Mesodermal cell (in vitro differentiated cells): ENCODE measurements at regions not wholly inside any gene's neighbourhood (a gene's known extent, or its start where the extent isn't known, plus 50 kb on each side); places are given as distances from the start of the nearest gene placed in this dataset.

Source experiments
- H3K27ac ChIP-seq: 2 replicates; pipeline ENCODE4 v1.7.0; 2013; ENCODE audit warnings: mild to moderate bottlenecking, low read depth, low read length, moderate library complexity; ENCODE audit not compliant: severe bottlenecking
- H3K36me3 ChIP-seq: 2 replicates; pipeline ENCODE4 v1.7.1; 2013; ENCODE audit warnings: mild to moderate bottlenecking, low read length, moderate library complexity; ENCODE audit not compliant: control insufficient read depth, insufficient read depth
- H3K4me1 ChIP-seq: one replicate; pipeline ENCODE4 v1.7.1; 2013; ENCODE audit warnings: mild to moderate bottlenecking, low read length; ENCODE audit not compliant: insufficient read depth, control insufficient read depth, poor library complexity, severe bottlenecking
- H3K4me3 ChIP-seq: 2 replicates; pipeline ENCODE4 v1.7.0; 2013; ENCODE audit warnings: low read length, control low read depth, mild to moderate bottlenecking; ENCODE audit not compliant: insufficient read depth, poor library complexity, severe bottlenecking; ENCODE audit errors: extremely low read depth
- H3K9me3 ChIP-seq: 2 replicates; pipeline ENCODE4 v1.7.1; 2013; ENCODE audit warnings: mild to moderate bottlenecking, low read length, moderate library complexity; ENCODE audit not compliant: control insufficient read depth
- WGBS, 2 experiments: methylation state at CpG; one replicate each; pipeline ENCODE4 v1.1.5; 2013; ENCODE audit warnings: missing lambda C conversion rate in 2 of 2; ENCODE audit not compliant: insufficient coverage in 2 of 2; 5-methylcytosine and 5-hydroxymethylcytosine counted together

- Histone ChIP-seq H3K9me3 (no peaks in the 10 kb centered on the region), H3K27ac (peak overlapping the region; percentile 19), H3K36me3 (no peaks in the 10 kb centered on the region), H3K4me3 (no peak overlapping the region), H3K4me1 (no peaks in the 10 kb centered on the region)
- 53 to 80% methylated on average over 1 to 2 of the region's 5 CpGs for WGBS, 2 experiments
Observed at GRCh38 chr12:126512916-126513913, 1448.0 kb downstream of the AACS start.

GRCh38 chr12:126518596-126519200 lies 1453.5 kb downstream of the AACS start:
- no peaks in the 10 kb centered on the region for H3K36me3 ChIP-seq
- 90 to 91% methylated on average over 4 to 5 of the region's 10 CpGs for WGBS, 2 experiments
- no peaks in the 10 kb centered on the region for H3K4me1 ChIP-seq
- peak overlapping the region; percentile 23 for H3K27ac ChIP-seq
- no peaks in the 10 kb centered on the region for H3K9me3 ChIP-seq
- no peak overlapping the region for H3K4me3 ChIP-seq

GRCh38 chr12:126519833-126520232 lies 1454.6 kb downstream of the AACS start:
- Histone ChIP-seq H3K27ac (no peak overlapping the region), H3K4me1 (no peaks in the 10 kb centered on the region), H3K4me3 (no peak overlapping the region), H3K36me3 (no peaks in the 10 kb centered on the region), H3K9me3 (no peaks in the 10 kb centered on the region)
- 100% methylated on average over 1 to 2 of the region's 3 CpGs for WGBS, 2 experiments

- Histone ChIP-seq H3K4me1 (no peaks in the 10 kb centered on the region), H3K9me3 (no peaks in the 10 kb centered on the region), H3K36me3 (no peaks in the 10 kb centered on the region), H3K4me3 (no peak overlapping the region), H3K27ac (no peak overlapping the region)
- WGBS, 2 experiments, result 83 to 96% methylated on average over 3 of the region's 7 CpGs
Observed at GRCh38 chr12:126523891-126524290, 1458.7 kb downstream of the AACS start.

DNA sequence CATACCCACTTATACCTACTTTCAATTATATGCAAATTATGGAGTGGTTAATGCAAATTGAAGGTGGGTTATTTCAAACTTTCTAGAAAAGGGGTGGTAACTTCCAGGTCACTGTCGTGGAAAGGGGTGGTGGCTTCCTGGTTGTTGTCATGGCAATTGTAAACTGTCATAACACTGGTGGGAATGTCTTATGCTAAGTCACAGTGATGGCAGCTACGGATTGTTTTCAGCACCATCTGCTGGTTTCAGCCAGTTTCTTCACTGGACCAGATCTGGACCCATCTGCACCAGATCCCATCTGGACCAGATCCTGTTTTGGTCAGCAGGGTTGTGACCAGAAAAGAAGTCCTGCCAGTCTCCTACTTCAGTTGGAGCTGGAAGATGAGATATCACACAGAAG lies 1469.3 kb downstream of the AACS start:
- Histone ChIP-seq H3K36me3 (no peaks in the 10 kb centered on the region), H3K4me1 (no peaks in the 10 kb centered on the region), H3K4me3 (no peak overlapping the region), H3K27ac (no peak overlapping the region), H3K9me3 (no peaks in the 10 kb centered on the region)
- WGBS, 2 experiments, result 88 to 100% methylated on average over 1 to 2 of the region's 2 CpGs

GRCh38 chr12:126534942-126535341 lies 1469.7 kb downstream of the AACS start:
- 100% methylated on average over 1 of the region's 1 CpG; no CpG with 5 or more reads in 1 of the 2 experiments for WGBS, 2 experiments
- Histone ChIP-seq H3K27ac (no peak overlapping the region), H3K36me3 (no peaks in the 10 kb centered on the region)

GRCh38 chr12:126535971-126536370 lies 1470.7 kb downstream of the AACS start:
- WGBS, 2 experiments, result 83 to 100% methylated on average over 2 to 3 of the region's 4 CpGs
- Histone ChIP-seq H3K27ac (no peak overlapping the region), H3K36me3 (no peaks in the 10 kb centered on the region)

More at GRCh38 chr12:126534942-126535341, 1469.7 kb downstream of the AACS start:
- no peaks in the 10 kb centered on the region for H3K4me1 ChIP-seq
- H3K9me3 ChIP-seq, result no peaks in the 10 kb centered on the region
- no peak overlapping the region for H3K4me3 ChIP-seq

GRCh38 chr12:126537961-126538530 lies 1472.8 kb downstream of the AACS start:
- Histone ChIP-seq H3K4me3 (no peak overlapping the region), H3K9me3 (no peaks in the 10 kb centered on the region), H3K27ac (no peak overlapping the region), H3K4me1 (no peaks in the 10 kb centered on the region), H3K36me3 (no peaks in the 10 kb centered on the region)
- WGBS, 2 experiments, result 88 to 100% methylated on average over 1 to 2 of the region's 3 CpGs

More at GRCh38 chr12:126535971-126536370, 1470.7 kb downstream of the AACS start:
- no peaks in the 10 kb centered on the region for H3K4me1 ChIP-seq
- H3K4me3 ChIP-seq, result no peak overlapping the region
- no peaks in the 10 kb centered on the region for H3K9me3 ChIP-seq

DNA sequence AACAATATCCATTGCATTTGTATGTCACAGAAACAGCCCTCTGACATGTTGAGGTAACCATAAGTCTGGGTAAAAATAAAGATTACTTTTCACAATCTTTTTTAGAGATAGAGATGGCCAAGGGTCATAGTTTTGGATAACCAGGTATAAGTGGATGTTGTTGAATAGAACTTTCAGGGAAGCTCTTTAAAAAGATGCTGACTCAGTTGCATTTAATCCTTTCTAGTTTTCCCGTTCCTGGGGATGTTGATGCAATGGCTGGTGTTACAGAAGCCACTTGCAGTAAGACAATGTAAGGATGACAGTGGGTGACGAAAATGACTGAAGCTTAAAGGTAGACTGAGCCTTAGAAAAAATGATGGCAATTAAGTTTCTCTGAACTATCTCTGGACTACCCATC lies 1473.7 kb downstream of the AACS start:
- no peaks in the 10 kb centered on the region for H3K4me1 ChIP-seq
- no peaks in the 10 kb centered on the region for H3K9me3 ChIP-seq
- H3K4me3 ChIP-seq, result no peak overlapping the region
- WGBS, 2 experiments, result 100% methylated on average over 1 of the region's 2 CpGs; no CpG with 5 or more reads in 1 of the 2 experiments
- no peak overlapping the region for H3K27ac ChIP-seq
- no peaks in the 10 kb centered on the region for H3K36me3 ChIP-seq

DNA sequence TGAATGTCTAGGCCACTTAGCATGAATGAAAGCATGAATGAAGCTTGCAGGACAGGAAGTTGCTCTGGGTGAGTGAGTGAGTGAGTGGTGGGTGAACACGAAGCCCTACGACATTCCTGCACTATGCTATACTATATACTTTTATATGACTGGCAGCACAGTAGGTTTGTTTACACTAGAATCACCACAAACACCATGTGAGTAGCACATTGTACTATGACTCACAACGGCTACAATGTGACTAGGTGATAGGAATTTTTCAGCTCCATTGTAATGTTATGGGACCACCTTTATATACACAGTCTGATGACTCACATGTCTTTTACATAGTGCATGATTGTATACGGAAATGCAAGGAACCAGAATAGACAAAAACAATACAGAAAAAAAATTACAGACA lies 1480.2 kb downstream of the AACS start:
- Histone ChIP-seq H3K27ac (no peak overlapping the region), H3K9me3 (no peaks in the 10 kb centered on the region), H3K4me3 (no peak overlapping the region), H3K4me1 (no peaks in the 10 kb centered on the region), H3K36me3 (no peaks in the 10 kb centered on the region)
- WGBS, 2 experiments, result no CpG with 5 or more reads among the region's 4 CpGs
